Stimulated activated CD4-positive, alpha-beta T cell treated with anti-CD3 and anti-CD28 coated beads, Interleukin-12 subunit alpha, Interleukin-12 subunit beta, amount 100 ng/mL, for 24 hours (primary cell): ENCODE measurements at regions not wholly inside any gene's neighbourhood (a gene's known extent, or its start where the extent isn't known, plus 50 kb on each side); places are given as distances from the start of the nearest gene placed in this dataset.
"Not testable (repeated sequence)": the region's sequence is repeated elsewhere in the genome, so short reads cannot be mapped to it uniquely, and the experiment has no call there.

Experiments used
- DNase-seq, 2 experiments: peaks; one replicate each; pipeline ENCODE4 v3.0.0-alpha.2; 2020; ENCODE audit warnings: low read depth in 2 of 2

DNA sequence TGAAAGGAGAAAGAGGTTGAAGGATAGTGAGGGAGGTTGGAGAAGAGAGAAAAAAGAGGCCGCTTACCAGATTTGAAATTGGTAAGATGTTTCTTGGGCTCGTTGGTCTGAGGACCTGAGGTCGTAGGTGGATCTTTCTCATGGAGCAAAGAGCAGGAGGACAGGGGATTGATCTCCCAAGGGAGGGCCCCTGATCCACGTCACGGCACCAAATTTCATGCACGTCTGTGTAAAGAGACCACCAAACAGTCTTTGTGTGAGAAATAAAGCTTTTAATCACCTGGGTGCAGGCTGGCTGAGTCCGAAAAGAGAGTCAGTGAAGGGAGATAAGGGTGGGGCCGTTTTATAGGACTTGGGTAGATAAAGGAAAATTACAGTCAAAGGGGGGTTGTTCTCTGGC, 479.7 kb upstream of the SLITRK5 start:
- not testable (repeated sequence) for DNase-seq

DNA sequence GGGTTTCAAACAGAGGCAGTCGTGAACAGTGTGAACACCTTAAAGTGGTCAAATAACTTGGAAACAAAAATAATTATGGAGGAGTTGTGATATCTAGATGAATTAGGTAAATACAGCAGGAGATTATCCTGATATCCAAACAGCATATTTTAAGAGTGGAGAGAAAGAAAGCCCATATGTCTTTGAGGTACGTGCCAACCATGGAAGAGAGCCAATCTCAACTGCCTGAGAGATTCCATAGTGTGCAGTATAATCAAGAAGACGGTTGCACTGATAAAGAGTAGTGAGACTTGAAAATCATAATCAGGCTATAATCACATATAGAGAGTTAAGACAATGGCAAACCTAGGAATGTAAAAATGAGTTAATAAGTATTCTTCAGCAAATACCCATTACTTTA, 472.8 kb upstream of the SLITRK5 start:
- no peak for DNase-seq

DNA sequence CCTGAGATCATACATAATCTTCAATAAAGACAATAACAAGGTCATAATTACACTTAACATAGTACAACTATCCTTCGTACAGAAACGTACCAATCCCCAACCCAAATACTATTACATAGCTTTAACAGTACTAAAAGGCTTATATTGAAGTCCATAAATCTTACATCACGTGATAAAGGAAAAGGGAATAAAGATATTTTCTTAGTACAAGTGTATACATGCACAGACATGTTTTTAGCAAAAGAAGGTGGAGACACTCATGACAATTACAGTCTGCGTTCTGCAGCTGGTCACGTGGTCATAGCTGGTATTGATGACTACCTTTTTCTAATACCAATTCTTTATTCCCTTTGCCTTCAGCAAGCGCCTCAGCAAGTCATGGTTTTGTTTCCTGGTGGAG, 464.5 kb upstream of the SLITRK5 start:
- DNase-seq: no peak

DNA sequence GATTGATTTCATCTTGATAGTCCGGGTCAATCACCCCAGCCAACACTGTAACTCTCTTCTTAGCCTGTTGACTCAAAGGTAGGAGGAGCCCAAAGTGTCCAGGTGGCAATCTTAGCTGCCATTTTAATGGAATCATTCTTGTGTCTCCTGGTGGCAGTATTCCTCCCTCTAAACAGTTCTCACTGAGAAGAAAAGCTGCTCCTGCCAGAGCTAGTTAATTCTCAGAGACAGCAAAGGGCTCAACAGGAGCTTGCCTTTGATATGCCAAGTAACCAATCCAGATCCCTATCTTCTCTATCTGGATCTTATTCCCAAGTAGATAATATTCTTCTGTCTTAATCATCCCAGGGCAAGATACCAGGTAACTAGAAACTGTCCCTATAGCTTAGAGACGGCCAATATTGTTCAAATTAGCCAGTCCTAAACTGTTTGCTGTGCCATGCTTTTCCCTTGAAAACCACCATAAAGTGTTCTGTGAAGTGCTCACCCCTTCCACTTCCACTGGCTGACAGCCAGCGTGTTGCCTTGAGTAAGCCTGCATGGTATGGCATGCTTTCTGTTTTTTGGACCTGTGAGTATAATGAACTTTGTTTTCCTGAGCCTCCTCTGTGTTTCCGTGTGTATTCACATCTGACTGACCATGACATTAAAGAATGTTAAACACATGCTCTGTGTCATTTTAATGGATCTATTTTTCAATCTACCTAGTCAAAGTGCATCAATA, 463.7 kb upstream of the SLITRK5 start:
- no peak for DNase-seq

DNA sequence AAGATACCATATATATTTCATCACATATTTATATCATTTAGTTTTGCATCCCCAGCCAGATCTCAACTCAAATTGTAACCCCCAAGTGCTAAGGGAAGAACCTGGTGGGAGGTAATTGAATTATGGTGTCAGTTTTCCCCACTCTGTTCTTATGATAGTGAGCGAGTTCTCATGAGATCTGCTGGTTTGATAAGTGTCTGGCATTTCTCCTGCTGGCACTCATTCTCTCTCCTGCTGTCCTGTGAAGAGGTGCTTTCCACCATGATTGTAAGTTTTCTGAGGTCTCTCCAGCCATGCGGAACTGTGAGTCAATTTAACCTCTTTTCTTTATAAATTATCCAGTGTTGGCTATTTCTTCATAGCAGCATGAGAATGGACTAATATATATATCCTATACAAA, 462.5 kb upstream of the SLITRK5 start:
- no peak for DNase-seq

DNA sequence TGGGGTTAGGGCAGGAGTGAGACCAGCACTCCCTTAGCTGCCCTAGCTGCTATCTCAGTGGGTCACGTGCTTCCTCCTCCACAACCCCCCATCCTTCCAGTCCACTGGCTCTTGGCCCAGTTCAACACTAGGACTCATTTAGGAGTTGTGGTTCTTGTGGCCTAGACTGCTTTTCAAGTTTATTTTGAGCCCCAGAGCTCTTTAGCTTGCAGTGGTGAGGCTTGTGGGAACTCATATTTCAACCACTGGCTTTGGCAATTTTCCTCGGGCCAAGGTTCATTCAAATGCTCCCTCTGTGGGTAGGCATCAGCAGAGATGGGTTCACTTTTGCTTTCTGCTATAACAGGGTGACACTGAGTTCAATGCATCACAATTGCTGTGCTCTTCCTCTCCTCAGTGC, 436.2 kb upstream of the SLITRK5 start:
- DNase-seq: no peak

DNA sequence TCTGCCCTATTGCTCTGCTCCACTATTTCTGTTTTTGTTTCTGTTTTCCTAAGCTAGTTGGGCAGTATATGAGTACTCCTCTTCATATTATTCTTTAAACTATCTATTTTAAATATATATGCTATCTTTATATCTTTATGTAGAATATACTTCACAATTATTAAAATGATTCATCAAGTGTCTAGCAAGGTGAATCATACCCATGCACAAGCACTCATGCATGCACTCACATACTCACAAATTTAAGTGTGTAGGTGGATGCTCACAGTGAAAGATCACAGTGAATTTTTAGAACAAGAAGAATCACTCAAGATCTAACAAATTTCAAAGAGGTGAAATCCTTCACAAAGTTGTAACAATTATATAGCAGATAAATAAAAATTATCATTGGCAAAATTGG, 435.6 kb upstream of the SLITRK5 start:
- DNase-seq: no peak

DNA sequence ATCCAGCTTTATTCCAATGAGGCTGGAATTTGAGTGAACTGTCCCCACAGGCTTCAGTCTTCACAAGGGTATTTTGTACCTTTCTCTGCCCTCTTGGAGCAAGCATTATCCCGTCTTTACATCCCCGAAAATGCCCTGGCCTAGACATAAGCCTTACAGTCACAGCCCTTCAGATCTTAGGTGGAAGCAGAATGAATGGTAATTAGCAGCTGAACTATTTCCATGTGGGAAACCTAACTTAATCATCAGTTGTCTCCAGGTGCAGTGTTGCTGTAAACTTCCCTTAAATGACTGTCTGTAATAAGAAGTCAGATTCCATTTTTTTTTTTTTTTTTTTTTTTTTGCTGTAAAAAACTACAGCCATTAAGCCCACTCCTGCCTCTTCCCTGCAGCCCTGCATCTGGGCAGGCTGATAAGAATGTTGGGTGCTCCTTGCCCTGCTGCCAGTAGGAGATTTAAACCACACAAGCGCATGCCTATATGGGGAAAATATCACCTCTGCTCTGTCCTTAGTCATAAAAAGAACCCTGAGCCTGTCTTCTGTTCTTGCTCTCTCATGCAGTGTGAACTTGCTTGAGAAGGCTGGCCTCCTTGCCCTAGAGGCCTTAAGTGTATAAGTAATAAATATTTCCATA, 426.8 kb upstream of the SLITRK5 start:
- DNase-seq: no peak

DNA sequence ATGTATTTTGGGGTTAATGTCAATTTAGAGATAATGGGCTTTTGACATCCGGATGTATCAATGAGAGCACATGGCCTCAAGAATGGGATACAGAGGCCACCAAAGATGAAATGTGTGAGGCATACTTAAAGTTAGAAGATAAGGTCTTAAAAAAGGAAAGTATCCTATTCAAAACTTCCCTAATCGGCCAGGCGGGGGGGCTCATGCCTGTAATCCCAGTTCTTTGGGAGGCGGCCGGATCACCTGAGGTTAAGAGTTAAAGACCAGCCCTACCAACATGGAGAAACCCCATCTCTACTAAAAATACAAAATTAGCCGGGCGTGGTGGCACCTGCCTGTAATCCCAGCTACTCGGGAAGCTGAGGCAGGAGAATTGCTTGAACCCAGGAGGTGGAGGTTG, 421.3 kb upstream of the SLITRK5 start:
- DNase-seq: not testable (repeated sequence)

DNA sequence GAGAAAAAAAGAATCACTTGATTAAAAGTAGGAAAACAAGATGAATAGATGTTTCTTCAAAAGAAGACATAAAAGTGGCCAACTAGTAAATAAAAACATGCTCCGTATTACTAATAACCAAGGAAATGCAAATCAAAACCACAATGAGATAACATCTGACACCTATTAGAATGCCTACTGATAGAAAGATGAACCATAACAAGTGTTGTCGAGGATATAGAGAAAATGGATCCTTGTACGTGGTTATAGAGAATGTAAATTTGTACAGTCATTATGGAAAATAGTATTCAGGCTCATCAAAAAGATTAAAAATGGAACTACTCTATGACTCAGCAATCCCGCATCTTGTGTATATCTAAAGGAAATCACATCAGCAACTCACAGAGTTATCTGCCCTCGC, 415.8 kb upstream of the SLITRK5 start:
- DNase-seq: no peak

DNA sequence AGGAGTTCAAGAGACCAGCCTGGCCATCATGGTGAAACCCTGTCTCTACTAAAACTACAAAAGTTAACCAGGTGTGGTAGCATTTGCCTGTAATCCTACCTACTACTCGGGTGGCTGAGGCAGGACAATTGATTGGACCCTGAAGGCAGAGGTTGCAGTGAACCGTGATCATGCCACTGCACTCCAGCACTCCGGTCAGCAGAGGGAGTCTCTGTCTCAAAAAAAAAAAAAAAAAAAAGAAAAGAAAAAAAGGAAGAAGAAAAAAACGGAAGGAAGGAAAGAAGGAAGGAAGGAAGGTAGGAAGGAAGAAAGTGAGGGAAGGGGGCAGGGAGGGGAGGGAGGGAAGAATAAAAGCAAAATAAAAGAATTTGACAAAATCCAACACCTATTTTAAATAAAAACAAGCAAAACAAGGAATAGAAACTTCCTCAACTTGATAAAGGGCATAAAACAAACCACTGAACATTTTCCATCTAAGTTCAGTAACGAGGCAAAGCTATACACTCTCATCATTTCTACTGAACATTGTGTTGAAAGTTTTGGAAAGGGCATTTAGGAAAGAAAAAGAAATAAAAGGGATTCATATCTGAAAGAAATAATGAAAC, 411.6 kb upstream of the SLITRK5 start:
- DNase-seq: no peak

DNA sequence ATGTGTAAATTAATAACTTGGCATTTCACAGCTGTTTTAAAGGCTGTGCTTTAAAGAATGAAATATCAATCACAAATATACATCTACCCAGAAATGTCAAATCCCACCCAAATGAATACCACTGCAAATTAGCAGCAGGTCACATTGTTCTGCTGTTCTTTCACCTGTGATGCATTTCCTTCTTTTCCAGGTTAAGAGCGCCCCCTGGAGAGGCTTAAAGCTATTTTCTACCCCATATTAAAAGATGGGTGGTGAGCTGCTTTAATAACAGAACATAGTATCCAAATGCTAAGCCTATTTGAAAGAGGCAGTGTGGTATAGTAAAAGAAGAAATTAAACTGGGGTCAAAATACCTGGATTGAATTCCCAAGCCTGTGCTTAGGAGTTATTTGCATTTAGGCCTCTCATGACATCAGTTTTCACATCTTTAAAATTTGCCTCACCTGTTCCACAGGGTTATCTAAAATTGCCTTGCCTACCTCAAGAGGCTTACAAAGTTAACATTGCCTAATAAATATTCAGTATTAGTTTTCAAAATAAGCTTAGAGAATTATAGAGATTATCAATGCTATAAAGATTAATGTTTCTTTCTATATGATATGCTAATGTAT, 396.9 kb upstream of the SLITRK5 start:
- peak in 1 of 2 experiments; percentile 7 for DNase-seq

DNA sequence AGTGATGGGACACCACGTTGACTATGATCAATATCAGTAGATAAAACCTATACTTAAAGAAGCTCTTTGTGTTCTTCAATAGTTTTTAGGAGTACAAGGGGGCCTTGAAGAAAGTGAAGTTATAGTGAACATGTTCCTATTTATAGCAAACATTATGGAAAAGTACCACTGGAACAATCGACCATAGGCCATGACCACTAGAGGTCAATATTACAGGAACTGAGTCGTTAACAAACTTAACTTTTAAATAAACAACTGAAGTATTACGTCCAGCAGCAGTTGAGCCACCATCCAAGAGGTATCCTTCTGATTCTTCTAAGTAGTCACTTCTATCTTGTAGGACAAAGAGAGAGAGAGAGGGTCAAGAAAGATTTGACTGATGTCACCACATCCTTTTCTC, 391.0 kb upstream of the SLITRK5 start:
- no peak for DNase-seq

DNA sequence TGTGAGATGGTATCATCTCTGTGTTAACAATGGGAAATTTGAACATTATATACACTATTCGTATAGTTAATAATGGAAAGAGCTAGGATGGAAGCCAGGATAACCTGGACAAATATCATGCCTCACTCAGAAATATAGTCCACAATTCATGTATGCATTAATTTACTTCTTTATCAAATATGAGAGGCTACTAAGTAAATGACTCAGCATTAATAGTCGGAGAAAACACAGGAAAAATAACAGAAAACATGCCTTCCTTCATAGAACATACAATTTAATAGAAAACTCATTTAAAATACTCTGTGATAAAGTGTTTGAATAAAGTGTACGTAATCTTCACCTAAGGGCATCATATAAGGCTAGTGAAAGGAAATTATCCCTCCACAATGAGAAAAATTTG, 383.4 kb upstream of the SLITRK5 start:
- no peak for DNase-seq

DNA sequence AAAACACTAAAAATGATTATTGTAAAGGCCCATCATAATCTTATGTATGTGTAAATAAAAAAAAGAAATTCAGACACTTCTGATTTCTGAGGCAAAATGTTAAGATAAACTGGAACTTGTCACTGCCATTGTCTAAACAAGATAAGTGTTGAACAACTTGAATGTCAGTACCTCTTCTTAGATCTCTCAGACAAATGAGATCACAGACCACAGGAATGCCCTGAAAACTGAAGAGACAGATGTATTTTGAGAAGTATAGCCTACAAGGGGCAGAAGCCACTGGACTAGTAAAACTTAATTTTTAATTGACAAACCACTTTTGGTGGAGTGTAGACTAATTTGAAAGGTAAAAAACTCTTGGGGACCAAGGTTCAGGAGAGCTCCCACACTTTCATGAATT, 375.5 kb upstream of the SLITRK5 start:
- DNase-seq: no peak

DNA sequence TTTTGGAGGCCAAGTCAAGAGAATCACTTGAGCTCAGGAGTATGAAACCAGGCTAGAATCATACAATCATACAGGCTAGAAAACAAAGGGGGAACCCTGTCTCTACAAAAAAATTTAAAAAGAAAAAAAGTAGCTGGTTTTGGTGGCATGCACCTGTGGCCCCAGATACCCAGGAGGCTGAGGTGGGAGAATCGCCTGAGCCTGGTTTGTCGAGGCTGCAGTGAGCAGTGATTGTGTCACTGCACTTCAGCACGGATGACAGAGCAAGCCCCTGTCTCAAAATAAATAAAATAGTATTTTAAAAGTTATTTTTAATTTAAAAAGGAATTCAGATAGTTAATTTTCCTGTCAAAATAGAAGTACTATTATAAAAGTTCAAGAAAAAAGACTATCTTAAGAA, 369.1 kb upstream of the SLITRK5 start:
- no peak for DNase-seq

DNA sequence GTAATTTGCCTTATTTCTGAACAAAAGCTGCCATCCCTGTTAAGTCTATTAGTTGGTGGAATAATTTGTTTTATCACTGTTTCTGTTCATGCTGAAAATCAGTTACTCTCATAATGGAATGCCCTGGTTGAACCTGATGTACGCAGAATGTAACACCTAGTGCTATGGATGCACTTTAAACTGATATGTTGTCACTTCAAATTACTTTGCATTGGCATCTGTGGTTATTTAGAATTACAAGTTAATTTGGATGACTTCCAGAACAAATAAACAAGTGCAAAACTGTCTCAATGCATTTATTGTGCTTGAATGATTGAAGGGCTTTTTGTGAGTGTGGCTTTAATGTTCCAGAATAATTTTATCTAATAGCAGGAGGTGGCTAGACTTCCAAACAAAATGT, 368.2 kb upstream of the SLITRK5 start:
- DNase-seq: no peak

DNA sequence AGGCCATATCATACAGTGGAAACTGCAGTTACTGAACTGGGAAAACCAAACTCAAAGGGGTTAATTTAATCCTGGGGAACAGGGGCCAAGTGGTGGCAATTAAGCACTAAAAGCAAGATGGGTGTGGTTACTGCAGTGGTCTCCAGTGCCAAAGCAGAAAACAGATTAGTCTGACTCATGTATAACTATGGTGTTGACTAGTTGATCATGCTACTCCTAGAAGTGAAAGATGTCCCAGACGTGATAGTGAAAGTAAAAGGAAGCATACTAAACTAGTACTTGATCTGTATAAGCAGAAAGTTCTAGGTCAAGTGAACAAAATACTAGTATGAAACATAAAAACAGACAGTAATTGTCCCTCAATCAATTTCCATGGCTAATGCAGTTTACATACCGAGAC, 360.0 kb upstream of the SLITRK5 start:
- no peak for DNase-seq

DNA sequence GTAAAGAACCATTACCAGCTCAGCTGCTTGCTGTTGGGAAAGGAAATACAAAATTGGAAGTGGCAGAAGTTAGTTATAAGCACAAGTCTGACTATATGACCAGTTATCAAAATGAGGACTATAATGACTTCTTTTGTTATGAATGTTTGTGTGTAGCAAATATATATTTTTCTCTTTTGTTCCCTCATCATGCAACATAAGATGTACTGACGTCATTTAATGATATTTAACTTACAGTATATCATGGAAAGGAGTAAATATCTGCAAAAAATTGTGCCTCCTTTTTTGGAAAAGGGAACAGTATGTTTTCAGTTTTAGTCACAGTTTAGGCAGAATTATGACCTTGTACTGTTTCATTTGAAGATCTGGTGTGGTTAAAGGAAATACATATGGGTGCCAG, 356.3 kb upstream of the SLITRK5 start:
- no peak for DNase-seq

DNA sequence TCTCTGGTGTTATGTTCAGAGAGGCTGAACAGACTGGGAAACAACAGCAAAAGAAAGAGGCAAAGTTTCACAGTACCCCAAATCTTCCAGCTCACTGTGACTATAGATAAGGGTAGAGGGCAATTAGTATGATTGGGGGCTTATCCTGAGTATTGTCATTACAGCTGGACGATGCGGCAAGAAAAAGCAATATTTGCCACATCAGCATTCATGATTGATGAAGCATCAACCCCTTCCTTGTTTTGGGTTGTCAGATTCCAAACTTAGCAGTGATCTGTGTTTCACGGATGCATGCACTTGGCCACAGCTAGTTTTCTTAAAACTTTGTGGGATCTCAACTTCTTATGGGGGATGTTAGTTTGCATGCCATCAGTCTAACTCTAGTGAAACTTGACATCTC, 348.8 kb upstream of the SLITRK5 start:
- DNase-seq: no peak

DNA sequence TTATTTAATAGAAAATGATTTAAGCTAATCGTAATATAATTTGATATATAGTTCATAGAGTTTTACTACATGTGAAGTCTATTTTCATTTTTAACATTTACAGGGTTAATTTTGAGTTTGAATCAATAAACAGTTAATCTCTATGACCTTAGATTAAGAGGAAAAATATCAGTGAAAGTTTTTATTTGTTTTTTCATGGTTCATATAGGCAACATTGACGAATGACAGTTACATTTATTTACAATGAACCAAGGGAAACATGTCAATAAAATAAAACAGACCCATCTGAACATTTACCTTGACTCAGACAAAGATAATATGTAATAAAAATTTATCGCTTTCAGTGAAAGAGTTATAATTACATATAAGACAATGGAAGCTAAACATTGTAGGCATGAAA, 346.6 kb upstream of the SLITRK5 start:
- DNase-seq: no peak

DNA sequence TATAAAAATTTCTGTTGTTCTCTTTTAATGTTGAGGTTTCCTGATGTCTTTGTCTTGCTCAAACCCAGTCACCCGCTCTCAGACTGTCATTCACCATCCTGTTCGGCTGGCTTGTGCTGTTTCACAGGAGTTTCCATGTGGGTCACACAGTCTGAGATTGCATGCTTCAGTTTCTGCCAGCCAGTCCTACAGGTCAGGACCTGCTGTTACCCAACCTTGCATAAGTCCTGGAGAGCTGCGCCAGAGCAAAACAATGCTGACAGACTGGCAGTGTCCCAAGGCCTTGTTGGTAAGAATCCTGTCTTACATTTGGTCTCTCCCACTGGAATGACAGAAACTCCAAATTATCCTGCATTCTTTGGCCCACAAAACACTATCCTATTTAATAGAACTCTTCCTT, 340.0 kb upstream of the SLITRK5 start:
- DNase-seq: no peak

DNA sequence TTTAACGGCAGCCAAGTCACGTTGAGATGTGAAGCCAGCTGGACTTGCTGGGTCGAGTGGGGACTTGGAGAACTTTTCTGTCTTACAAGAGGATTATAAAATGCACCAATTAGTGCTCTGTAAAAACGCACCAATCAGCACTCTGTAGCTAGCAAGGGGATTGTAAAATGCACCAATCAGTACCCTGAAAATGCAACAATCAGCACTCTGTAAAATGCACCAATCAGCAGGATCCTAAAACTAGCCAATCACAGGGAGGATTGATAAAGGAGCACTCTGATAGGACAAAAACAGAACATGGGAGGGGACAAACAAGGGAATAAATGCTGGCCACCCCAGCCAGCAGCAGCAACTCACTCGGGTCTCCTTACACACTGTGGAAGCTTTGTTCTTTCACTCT, 337.6 kb upstream of the SLITRK5 start:
- no peak for DNase-seq
